PC-9 (cell line): ENCODE measurements at regions not wholly inside any gene's neighbourhood (a gene's known extent, or its start where the extent isn't known, plus 50 kb on each side); places are given as distances from the start of the nearest gene placed in this dataset.

ENCODE experiments used
- EZH2 ChIP-seq: fragments of 200-600 bp; sonication (generic); IDR thresholded peaks from 2 replicates; pipeline ENCODE4 v1.8.0; 2017; ENCODE audit warnings: antibody characterized with exemption, low read depth
- TF ChIP-seq, protein P1 (sequence below): fragments of 200-600 bp; sonication (generic); conservative IDR thresholded peaks from 2 replicates; pipeline ENCODE4 v1.6.1; 2017; ENCODE audit warnings: mixed run types, antibody characterized with exemption, mild to moderate bottlenecking, moderate library complexity

GRCh38 chr11:104256525-104256924 lies 92.6 kb upstream of the PDGFD start:
- TF ChIP-seq, protein P1, sequence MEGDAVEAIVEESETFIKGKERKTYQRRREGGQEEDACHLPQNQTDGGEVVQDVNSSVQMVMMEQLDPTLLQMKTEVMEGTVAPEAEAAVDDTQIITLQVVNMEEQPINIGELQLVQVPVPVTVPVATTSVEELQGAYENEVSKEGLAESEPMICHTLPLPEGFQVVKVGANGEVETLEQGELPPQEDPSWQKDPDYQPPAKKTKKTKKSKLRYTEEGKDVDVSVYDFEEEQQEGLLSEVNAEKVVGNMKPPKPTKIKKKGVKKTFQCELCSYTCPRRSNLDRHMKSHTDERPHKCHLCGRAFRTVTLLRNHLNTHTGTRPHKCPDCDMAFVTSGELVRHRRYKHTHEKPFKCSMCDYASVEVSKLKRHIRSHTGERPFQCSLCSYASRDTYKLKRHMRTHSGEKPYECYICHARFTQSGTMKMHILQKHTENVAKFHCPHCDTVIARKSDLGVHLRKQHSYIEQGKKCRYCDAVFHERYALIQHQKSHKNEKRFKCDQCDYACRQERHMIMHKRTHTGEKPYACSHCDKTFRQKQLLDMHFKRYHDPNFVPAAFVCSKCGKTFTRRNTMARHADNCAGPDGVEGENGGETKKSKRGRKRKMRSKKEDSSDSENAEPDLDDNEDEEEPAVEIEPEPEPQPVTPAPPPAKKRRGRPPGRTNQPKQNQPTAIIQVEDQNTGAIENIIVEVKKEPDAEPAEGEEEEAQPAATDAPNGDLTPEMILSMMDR = peak; percentile 56
- TF ChIP-seq EZH2 = no peak
